Erythroblast (primary cell): ENCODE measurements at regions not wholly inside any gene's neighbourhood (a gene's known extent, or its start where the extent isn't known, plus 50 kb on each side); places are given as distances from the start of the nearest gene placed in this dataset.

Source experiments
- GATA1 ChIP-seq: IDR thresholded peaks from 2 replicates; pipeline ENCODE4 v1.6.1; 2011; ENCODE audit warnings: low read depth, mild to moderate bottlenecking, control low read depth, low read length, moderate library complexity
- POLR2A ChIP-seq: IDR thresholded peaks from 2 replicates; pipeline ENCODE4 v1.6.1; 2011; ENCODE audit warnings: mild to moderate bottlenecking, low read length

- TF ChIP-seq POLR2A: no peak
- no peak for TF ChIP-seq GATA1
Observed at GRCh38 chr6:105677671-105678475, 275.0 kb upstream of the PREP start.
